GM21381 (cell line): ENCODE measurements at regions not wholly inside any gene's neighbourhood (a gene's known extent, or its start where the extent isn't known, plus 50 kb on each side); places are given as distances from the start of the nearest gene placed in this dataset.
"Not testable (repeated sequence)": the region's sequence is repeated elsewhere in the genome, so short reads cannot be mapped to it uniquely, and the experiment has no call there.

ENCODE experiments used
- ATAC-seq: cut with Tn5 transposase; IDR thresholded peaks from one replicate; pipeline ENCODE4 v1.9.1; 2021; ENCODE audit warnings: mild to moderate bottlenecking, moderate library complexity; ENCODE audit not compliant: unreplicated experiment

- not testable (repeated sequence) for ATAC-seq
Measured at GRCh38 chr11:33971530-33971929, 79.7 kb upstream of the LMO2 start.

DNA sequence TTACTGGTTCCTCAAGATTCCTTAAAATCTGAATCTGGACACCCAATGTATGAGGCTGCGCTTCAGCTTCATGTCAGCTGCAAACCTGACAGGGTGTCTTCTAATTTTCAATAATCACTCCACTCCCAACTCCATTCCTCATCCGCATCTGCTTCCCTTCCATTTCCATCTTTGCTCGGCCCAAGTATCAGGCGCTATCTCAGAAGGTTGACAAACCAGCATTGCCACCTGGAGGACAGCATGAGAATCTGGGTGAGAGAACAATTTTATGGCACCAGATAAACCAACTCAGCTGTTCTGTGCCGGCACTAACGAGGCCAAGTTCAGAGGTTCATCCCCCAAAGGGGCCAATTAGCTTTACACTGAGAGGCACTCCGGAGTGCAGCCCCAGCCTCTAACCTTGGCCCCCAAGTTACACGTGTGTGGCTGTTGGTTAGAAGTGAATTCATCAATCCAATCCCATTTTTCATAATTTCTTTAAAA is 79.1 kb upstream of the LMO2 start:
- no peak for ATAC-seq

DNA sequence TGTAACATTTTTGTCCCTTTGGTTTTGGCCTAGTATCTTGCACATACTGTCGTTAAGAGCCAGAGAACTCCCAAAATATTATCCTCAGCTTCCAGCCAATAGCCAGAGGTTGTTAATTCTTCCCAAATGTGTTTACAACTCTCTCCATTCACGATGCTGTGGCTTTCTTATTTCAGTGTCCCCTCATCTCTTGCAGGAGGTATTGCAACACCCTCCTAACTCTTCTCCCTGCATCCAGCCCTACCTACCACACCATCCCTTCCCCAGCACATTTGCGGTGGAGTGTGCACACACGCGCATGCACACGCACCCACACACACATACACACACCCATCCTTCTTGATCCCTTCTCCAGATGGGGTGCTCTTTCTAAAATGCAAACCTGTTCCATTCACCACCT is 75.6 kb upstream of the LMO2 start:
- no peak for ATAC-seq

GRCh38 chr11:33965032-33965431 is 73.2 kb upstream of the LMO2 start:
- no peak for ATAC-seq

DNA sequence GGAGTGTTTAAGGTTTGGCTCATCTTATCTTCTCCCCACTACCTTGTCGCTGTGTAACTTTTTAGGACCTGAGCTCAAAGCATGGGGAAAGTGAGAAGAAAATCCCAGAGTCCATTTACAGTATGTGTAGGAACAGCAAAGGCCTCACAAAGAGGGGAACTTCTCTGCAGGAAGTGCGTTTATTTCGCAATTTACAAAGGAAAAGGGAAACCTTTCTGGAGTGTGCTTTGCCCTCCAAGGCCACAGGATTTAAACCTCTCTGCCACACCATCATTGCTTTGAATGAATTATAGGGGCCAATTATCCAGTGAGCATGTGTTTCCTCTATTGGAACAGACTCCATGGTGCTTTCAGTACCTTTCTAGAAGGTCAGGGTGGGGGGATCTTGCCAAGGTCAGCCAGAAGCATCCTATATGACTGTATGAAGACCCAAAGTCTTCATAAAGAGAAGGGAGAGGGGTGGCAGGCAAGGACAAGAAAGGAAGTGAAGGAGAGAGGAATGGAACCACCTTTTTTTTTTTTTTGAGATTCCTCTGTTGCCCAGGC is 68.1 kb upstream of the LMO2 start:
- no peak for ATAC-seq

DNA sequence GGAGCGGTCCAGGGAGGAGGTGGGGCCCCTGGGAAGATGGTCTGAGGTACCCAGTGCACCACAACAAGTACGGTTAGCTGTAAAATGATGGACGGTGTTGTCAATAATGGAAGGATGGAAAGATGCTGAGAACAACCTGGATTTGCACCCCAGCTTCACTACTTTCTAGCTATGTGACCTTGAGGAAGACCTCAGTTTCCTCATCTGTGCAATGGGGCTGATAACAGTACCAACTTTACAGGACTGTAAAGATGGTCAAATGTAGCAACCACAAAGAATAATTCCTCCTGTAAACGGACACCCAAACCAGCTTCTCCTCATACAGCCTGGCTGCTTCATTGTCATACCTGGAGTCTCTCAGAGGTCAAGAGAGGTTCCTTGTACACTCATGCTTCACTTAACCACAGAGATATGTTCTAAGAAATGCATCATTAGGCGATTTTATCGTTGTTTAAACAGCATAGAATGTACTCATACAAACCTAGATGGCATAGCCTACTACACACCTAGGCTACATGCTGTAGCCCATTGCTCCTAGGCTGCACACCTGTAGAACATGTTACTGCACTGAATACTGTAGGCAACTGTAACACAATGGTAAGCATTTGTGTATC is 65.5 kb upstream of the LMO2 start:
- ATAC-seq, result no peak

DNA sequence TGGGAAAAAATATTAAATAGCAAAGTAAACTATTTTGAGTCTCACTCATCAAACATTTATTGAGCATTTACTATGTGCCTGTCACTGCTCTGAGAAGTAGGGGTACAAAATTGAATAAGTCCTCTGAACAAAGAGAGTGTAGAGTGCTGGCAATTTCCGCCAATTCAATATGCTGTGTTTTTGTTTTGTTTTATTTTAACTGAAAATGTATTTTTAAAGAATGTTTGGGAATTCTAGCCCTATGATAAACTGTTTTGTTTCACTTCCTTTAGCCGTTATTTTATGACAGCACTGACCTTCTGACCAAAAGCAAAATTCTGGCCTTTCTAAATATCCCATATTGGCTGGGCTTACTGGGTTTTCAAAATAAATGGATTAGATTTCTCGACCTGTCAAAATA is 64.7 kb upstream of the LMO2 start:
- no peak for ATAC-seq

GRCh38 chr11:33953289-33953688 is 61.4 kb upstream of the LMO2 start:
- ATAC-seq, result no peak

DNA sequence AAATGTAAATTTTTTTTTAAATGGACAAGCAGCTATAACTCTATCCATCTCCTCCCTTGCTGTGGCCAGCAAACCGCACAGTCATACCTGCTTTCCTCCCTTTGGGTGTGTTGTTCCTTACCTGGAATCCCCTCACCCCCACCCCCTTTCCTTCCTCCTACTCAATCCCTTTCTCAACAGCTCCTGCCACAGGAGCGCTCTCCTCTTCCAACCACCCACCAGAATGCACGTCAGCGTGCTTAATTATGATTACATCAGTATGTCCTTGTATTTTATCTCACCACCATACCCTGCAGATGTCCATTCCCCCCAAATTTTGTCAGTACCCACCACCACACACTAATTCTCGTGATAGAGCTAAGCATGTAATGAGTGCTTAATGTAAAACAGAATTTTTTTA is 60.9 kb upstream of the LMO2 start:
- ATAC-seq, result no peak

DNA sequence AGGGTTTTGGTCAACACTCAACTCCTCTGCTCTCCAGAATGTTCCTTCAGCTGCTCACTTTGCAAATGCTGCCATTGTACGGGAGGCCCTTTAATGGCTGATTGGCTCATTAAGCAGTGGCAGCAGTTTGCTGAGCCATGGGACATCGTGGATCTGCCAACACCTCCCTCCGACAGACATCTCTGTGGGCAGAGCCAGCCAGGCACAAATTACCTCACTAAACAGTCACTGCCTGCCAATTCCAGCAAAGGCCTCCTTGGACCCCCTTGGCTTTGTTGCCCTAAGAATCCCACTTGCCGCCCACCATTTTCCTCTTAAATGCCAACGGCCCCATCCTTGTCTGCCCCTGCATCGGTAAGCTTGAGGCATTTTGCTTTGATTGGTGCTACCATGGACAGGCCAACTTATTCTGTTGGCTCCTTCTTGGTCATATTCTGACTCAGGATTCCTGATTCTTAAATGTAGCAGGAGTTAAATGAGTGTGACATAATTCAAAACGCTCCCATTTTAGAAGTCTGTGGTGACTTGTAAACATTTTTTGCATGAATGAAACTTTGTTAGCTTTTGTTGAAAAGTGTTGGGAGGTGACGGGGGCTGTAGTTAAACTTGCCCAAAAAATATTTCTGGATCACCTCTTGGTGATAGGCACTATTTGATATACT is 57.5 kb upstream of the LMO2 start:
- no peak for ATAC-seq

- no peak for ATAC-seq
Measured at GRCh38 chr11:33948494-33948893, 56.6 kb upstream of the LMO2 start.

- not testable (repeated sequence) for ATAC-seq
Measured at GRCh38 chr11:33947918-33948317, 56.0 kb upstream of the LMO2 start.

DNA sequence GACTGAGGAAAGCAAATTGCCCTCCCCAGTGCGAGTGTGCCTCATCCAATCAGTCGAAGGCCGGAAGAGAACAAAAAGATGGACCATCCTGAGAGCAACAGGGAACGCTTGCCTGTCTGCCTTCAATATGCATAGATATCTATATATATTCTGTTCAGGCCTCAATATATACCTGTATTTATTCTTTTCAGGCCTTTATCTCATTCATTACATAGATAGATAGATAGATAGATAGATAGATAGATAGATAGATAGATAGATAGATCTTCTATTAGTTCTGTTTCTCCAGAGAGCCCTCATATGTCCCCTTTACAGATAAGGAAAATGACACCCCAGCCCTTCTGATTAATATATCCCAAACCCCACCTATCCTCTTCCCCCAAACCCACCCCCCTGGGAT is 55.1 kb upstream of the LMO2 start:
- no peak for ATAC-seq

GRCh38 chr11:33945481-33946268 is 53.8 kb upstream of the LMO2 start:
- ATAC-seq, result no peak

GRCh38 chr11:33944693-33945424 is 53.0 kb upstream of the LMO2 start:
- no peak for ATAC-seq

DNA sequence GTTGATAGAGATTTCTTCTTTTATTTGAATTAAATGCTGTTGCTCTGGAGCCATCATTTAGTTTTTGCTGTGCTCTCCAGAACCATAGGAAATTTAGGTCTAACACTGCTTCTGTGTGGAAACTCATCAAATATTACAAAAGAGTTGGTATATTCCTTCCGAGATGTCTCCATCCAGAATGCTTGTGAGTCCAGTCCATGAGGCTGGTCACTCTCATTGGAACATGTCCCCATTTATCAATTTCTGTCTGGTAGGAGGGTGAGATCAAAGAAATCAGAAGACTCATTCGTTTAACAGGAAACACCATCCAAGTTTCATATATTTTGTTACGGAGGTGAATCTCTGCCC is 52.4 kb upstream of the LMO2 start:
- ATAC-seq, result no peak

GRCh38 chr11:33942954-33943353 is 51.1 kb upstream of the LMO2 start:
- peak; percentile 45 for ATAC-seq

GRCh38 chr11:33941637-33942160 is 49.8 kb upstream of the LMO2 start:
- no peak for ATAC-seq
